ENCODE measurements at regions not wholly inside any gene's neighbourhood (a gene's known extent, or its start where the extent isn't known, plus 50 kb on each side); places are given as distances from the start of the nearest gene placed in this dataset.

DNA sequence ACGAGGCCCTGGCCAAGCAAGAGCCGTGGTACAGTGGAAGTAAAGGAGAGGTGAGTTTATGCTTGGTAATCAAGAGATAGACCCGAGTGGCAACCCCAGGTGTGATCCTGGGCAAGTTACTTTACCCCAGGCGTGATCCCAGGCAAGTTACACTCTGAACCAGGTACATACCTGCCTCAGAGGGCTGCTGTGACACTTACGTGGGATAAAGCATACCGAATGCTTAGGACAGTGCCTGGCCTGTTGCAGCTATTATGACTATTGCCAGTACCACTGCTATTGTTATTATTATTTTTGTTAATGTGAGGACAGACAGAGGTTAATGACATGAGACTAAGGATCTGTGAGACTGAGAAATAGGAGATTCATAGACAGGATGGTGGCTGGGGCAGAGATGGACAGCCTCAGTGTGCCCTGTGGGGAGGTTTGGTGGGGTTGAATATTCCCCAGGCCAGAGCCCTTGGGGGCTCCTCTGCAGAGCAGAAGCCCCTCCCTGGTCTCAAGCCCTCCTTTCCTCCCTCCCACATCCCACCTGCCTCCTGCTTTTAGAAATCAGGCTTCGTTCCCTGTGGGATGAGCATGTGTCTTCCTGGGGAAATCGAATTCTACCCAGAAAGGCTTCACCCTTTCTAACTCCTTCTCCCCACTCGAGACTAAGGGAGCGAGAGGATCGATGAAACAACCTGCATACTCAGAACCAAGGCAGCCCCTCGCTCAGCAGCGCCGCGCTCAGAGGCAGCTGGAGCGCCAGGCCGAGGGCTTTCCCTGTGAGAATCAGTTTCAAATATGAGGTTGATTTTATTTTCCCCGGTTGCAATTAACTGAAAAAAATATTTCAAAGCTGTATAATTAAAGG is 62.0 kb upstream of the SIX3 start:
- TF ChIP-seq EP300 (IDR thresholded peaks at IDR 0.05) (no peak), POLR2AphosphoS5 (IDR thresholded peaks at IDR 0.05) (no peak), POLR2A (IDR thresholded peaks at IDR 0.05) (no peak)
- TF ChIP-seq, protein P1, sequence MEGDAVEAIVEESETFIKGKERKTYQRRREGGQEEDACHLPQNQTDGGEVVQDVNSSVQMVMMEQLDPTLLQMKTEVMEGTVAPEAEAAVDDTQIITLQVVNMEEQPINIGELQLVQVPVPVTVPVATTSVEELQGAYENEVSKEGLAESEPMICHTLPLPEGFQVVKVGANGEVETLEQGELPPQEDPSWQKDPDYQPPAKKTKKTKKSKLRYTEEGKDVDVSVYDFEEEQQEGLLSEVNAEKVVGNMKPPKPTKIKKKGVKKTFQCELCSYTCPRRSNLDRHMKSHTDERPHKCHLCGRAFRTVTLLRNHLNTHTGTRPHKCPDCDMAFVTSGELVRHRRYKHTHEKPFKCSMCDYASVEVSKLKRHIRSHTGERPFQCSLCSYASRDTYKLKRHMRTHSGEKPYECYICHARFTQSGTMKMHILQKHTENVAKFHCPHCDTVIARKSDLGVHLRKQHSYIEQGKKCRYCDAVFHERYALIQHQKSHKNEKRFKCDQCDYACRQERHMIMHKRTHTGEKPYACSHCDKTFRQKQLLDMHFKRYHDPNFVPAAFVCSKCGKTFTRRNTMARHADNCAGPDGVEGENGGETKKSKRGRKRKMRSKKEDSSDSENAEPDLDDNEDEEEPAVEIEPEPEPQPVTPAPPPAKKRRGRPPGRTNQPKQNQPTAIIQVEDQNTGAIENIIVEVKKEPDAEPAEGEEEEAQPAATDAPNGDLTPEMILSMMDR (IDR thresholded peaks at IDR 0.05) = no peak

Measured in upper lobe of left lung (tissue), 4 donors.